ENCODE measurements at regions not wholly inside any gene's neighbourhood (a gene's known extent, or its start where the extent isn't known, plus 50 kb on each side); places are given as distances from the start of the nearest gene placed in this dataset.

DNA sequence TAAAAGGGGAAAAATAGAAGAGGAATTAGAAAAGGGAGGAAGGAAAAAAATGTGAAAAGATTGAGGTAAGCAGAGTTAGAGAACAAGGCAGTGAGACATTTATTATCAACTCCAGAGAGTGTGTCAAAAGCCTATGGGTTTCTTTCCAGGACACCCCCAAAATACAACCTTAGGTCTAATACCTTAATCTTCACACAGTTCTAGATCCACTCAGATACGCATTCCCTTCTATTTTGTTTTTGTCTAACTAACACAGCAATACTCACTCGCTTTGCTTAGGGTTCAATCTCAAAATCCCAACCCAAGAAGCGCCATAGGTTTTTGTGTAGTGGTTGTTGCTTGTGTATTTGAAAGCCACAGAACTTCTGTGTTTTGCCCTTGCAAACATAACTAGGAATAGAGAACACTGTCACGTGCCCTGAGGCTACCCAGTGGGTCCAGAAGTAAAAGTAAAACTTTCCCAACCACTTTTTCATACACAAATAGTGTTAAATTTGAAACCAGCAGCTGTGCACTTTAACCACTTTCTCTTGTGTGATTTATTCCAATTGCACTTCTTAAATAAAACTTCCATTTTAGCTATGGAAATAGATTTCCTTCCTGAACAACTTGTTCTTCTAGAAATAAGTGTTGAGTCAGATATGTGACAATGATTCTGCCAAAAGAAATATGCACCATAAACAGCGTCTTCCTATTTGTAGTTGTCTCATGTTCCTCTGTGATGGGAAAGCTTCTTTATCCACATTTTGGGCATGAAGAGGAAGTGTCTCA is 414.7 kb upstream of the GHITM start:
- H3K4me3 ChIP-seq: no peak overlapping the region
- H3K4me1 ChIP-seq: no peaks in the 10 kb centered on the region
- no peak for DNase-seq
- peaks cover 0 to 9% of the 10 kb centered on the region in 2 donors for H3K9me3 ChIP-seq
- ATAC-seq: no peak
- intact Hi-C loops (cut with DNase I): no loop called here
- no peak overlapping the region for H3K27ac ChIP-seq
- H3K36me3 ChIP-seq: no peaks in the 10 kb centered on the region
- no peak for TF ChIP-seq CTCF (IDR thresholded peaks at IDR 0.05)
- H3K27me3 ChIP-seq: no peaks in the 10 kb centered on the region

GRCh38 chr10:83725567-83725966 is 413.7 kb upstream of the GHITM start:
- intact Hi-C loops (cut with DNase I): no loop called here
- no peak overlapping the region for H3K27ac ChIP-seq
- H3K9me3 ChIP-seq: peaks cover 0 to 8% of the 10 kb centered on the region in 2 donors
- H3K36me3 ChIP-seq: no peaks in the 10 kb centered on the region
- TF ChIP-seq CTCF (IDR thresholded peaks at IDR 0.05): no peak
- DNase-seq (no peak), ATAC-seq (no peak)
- H3K4me1 ChIP-seq: no peaks in the 10 kb centered on the region
- H3K27me3 ChIP-seq: no peaks in the 10 kb centered on the region
- H3K4me3 ChIP-seq: no peak overlapping the region

DNA sequence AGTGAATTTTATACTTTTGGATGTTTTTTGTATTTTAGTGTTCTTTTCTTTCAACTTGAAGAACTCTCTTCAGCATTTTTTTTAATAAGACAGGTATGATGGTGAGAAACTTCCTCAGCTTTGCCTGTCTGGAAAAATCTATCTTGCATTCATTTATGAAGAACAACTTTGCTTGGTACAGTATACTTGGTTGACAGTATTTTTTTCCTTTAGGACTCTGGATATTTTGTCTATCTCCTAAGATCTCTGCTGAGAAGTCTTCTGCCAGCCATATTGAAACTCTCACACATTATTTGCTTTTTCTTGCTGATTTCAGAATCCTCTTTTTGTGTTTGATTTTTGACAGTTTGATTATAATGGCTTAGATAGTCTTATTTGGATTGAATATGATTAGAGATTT is 405.0 kb upstream of the GHITM start:
- H3K27ac ChIP-seq: no peak overlapping the region
- intact Hi-C loops (cut with DNase I): no loop called here
- TF ChIP-seq CTCF (IDR thresholded peaks at IDR 0.05): no peak
- ATAC-seq (no peak), DNase-seq (no peak)
- peaks cover 0 to 34% of the 10 kb centered on the region in 2 donors for H3K9me3 ChIP-seq
- H3K36me3 ChIP-seq: no peaks in the 10 kb centered on the region
- H3K27me3 ChIP-seq: no peaks in the 10 kb centered on the region
- H3K4me1 ChIP-seq: no peaks in the 10 kb centered on the region
- H3K4me3 ChIP-seq: no peak overlapping the region

DNA sequence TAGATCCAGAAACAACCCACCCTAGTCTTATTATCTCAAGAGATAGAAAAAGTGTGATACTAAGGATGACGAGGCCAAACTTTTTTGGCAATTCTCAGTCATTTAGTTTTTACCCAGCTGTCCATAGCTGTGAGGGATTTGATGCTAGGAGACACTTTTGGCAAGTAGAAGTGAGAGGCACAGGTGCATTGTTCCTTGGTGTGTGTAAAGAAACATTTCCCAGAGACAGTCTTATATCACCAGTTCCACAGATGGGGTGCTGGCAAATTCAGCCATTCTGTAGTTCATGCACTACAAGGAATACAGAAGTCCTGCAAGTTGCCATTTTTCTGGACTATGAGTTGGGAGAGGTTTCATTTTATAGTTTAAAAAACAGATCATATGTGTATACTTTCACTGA is 403.3 kb upstream of the GHITM start:
- no peak overlapping the region for H3K27ac ChIP-seq
- H3K36me3 ChIP-seq: no peaks in the 10 kb centered on the region
- ATAC-seq (no peak), DNase-seq (no peak)
- no peak overlapping the region for H3K4me3 ChIP-seq
- intact Hi-C loops (cut with DNase I): no loop called here
- no peaks in the 10 kb centered on the region for H3K27me3 ChIP-seq
- no peak for TF ChIP-seq CTCF (IDR thresholded peaks at IDR 0.05)
- no peaks in the 10 kb centered on the region for H3K4me1 ChIP-seq
- H3K9me3 ChIP-seq: peaks cover 0 to 44% of the 10 kb centered on the region in 2 donors

DNA sequence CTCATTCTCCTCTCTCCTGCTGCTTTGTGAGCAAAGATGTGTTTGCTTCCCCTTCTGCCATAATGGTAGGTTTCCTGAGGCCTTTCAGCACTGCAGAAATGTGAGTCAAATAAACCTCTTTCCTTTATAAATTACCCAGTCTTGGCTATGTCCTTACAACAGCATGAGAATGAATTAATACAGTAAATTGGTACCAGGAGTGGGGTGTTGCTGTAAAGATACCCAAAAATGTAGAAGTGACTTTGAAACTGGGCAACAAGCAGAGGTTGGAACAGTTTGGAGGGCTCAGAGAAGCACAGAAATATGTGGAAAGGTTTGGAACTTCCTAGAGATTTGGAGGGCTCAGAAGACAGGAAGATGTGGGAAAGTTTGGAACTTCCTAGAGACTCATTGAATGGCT is 388.7 kb upstream of the GHITM start:
- Histone ChIP-seq H3K27ac (no peak overlapping the region), H3K4me1 (no peaks in the 10 kb centered on the region), H3K4me3 (no peak overlapping the region), H3K36me3 (no peaks in the 10 kb centered on the region), H3K27me3 (no peaks in the 10 kb centered on the region), H3K9me3 (peaks cover 0 to 91% of the 10 kb centered on the region in 2 donors)
- intact Hi-C loops (cut with DNase I): no loop called here
- no peak for TF ChIP-seq CTCF (IDR thresholded peaks at IDR 0.05)
- no peak for DNase-seq
- ATAC-seq: no peak
